ENCODE measurements at regions not wholly inside any gene's neighbourhood (a gene's known extent, or its start where the extent isn't known, plus 50 kb on each side); places are given as distances from the start of the nearest gene placed in this dataset.

DNA sequence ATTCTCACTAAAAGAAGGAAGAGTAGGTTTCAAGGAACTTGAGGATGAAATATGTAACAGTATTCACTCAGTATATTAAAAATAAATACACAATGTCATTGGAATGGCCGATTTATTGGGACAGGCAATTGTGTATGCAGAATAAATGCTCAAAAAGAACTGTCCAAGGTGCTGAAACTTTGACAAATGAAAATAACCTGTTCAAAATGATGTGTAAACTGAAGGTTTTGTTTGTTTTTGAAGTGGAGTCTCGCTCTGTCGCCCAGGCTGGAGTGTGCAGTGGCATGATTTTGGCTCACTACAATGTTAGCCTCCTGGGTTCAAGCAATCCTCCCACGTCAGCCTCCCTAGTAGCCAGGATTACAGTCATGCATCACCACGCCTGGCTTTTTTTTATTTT is 318.7 kb upstream of the RBFOX1 start:
- in situ Hi-C loops (cut with MboI; ENCODE audit: low sequenced_read_pairs, unreplicated experiment): no loop called here
- DNase-seq (ENCODE audit: low spot score): no peak
- TF ChIP-seq, protein P1, sequence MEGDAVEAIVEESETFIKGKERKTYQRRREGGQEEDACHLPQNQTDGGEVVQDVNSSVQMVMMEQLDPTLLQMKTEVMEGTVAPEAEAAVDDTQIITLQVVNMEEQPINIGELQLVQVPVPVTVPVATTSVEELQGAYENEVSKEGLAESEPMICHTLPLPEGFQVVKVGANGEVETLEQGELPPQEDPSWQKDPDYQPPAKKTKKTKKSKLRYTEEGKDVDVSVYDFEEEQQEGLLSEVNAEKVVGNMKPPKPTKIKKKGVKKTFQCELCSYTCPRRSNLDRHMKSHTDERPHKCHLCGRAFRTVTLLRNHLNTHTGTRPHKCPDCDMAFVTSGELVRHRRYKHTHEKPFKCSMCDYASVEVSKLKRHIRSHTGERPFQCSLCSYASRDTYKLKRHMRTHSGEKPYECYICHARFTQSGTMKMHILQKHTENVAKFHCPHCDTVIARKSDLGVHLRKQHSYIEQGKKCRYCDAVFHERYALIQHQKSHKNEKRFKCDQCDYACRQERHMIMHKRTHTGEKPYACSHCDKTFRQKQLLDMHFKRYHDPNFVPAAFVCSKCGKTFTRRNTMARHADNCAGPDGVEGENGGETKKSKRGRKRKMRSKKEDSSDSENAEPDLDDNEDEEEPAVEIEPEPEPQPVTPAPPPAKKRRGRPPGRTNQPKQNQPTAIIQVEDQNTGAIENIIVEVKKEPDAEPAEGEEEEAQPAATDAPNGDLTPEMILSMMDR (IDR thresholded peaks at IDR 0.05; ENCODE audit: borderline replicate concordance, control extremely low read depth, extremely low read depth, insufficient read depth, missing control alignments): no peak

DNA sequence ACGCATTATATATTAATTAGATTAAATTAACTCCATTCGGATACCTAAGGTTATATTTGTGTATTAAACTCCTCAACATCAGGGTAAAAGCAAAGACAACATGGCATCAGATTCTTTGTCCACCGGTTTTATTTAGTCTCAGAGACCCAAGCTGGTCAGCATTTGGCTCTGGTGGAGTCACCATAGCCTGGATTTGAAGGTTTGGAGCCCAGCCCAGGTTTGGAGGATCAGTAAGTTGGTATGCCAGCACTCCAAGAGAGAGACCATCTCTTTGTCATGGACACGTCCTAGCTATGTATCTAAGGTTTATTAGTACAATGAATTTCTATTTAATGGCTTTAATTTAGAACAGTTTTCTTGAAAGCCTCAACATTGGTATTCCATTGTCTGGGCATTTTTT is 328.4 kb upstream of the RBFOX1 start:
- in situ Hi-C loops (cut with MboI; ENCODE audit: low sequenced_read_pairs, unreplicated experiment): no loop called here
- TF ChIP-seq, protein P1 (IDR thresholded peaks at IDR 0.05; ENCODE audit: borderline replicate concordance, control extremely low read depth, extremely low read depth, insufficient read depth, missing control alignments): no peak
- no peak for DNase-seq (ENCODE audit: low spot score)

DNA sequence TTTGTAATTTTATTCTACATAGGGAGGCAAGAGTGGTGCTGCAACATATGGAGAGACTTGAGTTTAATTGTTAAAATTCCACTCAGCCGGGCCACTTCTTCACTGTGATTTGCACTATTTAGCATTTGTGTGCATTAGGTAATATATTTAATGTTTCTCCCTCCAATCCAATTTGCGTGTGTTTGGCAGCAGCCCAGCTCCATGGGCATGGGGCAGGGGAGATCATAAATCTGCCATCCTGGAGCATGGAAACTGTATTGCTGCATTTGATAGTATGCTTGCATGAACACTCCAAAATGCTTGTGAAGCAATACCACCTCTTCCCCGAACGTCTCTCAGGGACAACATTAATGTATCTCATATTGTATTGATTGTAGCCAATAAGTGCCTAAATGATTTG is 339.1 kb upstream of the RBFOX1 start:
- in situ Hi-C loops (cut with MboI; ENCODE audit: low sequenced_read_pairs, unreplicated experiment): no loop called here
- DNase-seq (ENCODE audit: low spot score): no peak
- TF ChIP-seq, protein P1 (IDR thresholded peaks at IDR 0.05; ENCODE audit: borderline replicate concordance, control extremely low read depth, extremely low read depth, insufficient read depth, missing control alignments): no peak

DNA sequence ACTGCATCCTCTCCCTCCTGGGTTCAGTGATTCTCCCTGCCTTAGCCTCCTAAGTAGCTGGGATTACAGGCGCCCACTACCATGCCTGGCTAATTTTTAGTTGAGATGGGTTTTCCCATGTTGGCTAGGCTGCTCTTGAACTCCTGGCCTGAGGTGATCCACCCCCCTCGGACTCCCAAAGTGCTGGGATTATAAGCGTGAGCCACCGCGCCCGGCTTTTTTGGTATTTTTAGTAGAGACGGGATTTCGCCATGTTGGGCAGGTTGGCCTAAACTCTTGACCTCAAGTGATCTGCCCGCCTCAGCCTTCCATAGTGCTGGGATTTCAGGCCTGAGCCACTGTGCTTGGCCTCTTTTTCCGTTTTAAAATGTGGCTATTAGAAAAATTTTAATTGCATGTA is 343.8 kb upstream of the RBFOX1 start:
- in situ Hi-C loops (cut with MboI; ENCODE audit: low sequenced_read_pairs, unreplicated experiment): no loop called here
- TF ChIP-seq, protein P1 (IDR thresholded peaks at IDR 0.05; ENCODE audit: borderline replicate concordance, control extremely low read depth, extremely low read depth, insufficient read depth, missing control alignments): no peak
- DNase-seq (ENCODE audit: low spot score): no peak

DNA sequence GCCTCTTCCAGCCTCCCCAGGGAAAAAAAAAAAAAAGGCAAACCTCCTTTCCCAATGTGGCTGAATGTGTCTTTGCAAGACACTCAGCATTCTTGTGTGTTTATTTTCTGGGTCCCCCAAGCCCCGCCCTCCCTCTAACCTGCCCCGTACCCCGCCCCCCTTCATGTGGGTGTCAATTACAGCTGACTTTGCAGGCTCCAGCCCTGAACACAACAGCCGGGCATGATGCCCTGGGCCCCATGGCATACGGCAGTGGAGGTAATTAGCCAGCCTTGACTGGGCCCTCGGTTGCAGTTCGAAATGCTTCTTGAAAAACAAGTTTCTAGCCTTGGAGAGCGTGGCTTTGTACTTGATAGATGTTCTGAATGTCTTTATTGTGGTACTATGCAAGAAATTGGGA is 354.7 kb upstream of the RBFOX1 start:
- DNase-seq (ENCODE audit: low spot score): no peak
- TF ChIP-seq, protein P1 (IDR thresholded peaks at IDR 0.05; ENCODE audit: borderline replicate concordance, control extremely low read depth, extremely low read depth, insufficient read depth, missing control alignments): no peak
- in situ Hi-C loops (cut with MboI; ENCODE audit: low sequenced_read_pairs, unreplicated experiment): no loop called here

DNA sequence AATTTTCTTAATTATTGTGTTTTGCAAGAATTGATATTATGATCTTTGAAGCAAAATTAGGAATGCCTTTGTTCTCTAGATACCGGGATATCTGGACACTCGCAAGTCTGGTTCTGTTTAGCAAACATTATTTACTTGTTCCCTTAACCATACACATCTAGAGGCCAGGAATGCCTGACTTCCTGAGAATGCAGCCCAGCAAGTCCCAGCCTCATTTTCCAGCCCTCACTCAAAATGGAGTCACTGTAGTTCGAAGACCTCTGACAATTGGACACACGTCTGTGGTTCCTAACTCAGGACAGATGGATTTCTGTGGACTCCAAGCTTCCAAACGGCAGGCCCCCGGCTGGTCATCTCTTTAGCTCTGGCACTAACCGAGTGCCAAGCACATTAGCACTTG is 355.4 kb upstream of the RBFOX1 start:
- no peak for DNase-seq (ENCODE audit: low spot score)
- in situ Hi-C loops (cut with MboI; ENCODE audit: low sequenced_read_pairs, unreplicated experiment): no loop called here

More for the DNA sequence above, 355.4 kb upstream of the RBFOX1 start:
- TF ChIP-seq, protein P1 (IDR thresholded peaks at IDR 0.05; ENCODE audit: borderline replicate concordance, control extremely low read depth, extremely low read depth, insufficient read depth, missing control alignments): no peak

All from GM13976 (cell line).